DOHH2 (cell line): ENCODE measurements at regions not wholly inside any gene's neighbourhood (a gene's known extent, or its start where the extent isn't known, plus 50 kb on each side); places are given as distances from the start of the nearest gene placed in this dataset.

Experiments
- EZH2phosphoT487 ChIP-seq: fragments of 200-600 bp; sonication (generic); IDR thresholded peaks from 2 replicates; pipeline ENCODE4 v1.6.1; 2017; ENCODE audit warnings: borderline replicate concordance, mild to moderate bottlenecking, antibody characterized with exemption, low read length, moderate library complexity, mixed read lengths
- TF ChIP-seq, protein P1 (sequence below): fragments of 200-600 bp; sonication (generic); IDR thresholded peaks from one replicate; pipeline ENCODE4 v1.5.1; 2014; ENCODE audit warnings: antibody characterized with exemption, mild to moderate bottlenecking, low read depth, low read length; ENCODE audit not compliant: poor library complexity, severe bottlenecking

DNA sequence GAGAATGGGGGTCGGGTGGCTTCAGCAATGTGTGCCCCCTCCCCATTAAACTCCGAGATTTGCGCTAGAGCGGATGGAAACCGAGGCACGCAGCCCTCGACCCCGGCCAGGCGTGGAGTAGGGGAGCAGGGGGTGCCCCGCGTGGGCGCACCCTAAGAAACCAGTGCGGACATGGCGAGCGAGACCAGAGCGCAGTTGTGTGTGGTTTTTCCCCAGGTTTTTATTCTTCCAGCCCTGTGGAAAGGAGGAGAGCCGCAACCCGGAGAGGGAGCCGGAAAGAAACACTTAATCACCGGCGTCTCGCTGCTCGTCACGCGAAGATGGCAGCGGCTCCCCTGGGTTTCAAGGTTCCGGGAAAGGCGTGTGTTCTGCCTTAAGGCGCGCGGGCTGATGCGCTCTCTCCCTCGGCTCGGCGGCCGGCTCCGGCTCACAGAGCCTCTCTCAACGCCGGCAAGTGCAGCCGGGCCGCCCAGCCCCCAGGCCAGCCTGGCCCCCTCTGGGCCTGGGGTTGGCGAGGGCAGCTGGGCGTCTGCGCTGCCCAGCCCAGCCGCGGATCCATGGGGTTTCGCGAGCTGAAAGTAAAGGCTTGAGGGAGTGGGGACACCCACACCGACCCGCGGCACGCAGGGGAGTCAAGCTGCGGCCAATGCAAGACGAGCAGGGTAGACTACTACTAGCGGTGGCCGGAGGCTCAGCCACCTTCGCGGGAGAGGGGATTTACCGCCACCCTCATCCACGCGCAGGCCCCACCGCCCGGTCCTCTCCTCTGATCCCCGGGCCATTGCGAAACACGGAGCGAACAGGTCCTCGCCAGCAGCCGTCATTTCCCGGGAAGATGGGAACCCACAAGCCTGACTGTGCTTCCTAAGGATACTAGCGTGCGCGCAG lies 74.0 kb upstream of the BCOR start:
- TF ChIP-seq, protein P1, sequence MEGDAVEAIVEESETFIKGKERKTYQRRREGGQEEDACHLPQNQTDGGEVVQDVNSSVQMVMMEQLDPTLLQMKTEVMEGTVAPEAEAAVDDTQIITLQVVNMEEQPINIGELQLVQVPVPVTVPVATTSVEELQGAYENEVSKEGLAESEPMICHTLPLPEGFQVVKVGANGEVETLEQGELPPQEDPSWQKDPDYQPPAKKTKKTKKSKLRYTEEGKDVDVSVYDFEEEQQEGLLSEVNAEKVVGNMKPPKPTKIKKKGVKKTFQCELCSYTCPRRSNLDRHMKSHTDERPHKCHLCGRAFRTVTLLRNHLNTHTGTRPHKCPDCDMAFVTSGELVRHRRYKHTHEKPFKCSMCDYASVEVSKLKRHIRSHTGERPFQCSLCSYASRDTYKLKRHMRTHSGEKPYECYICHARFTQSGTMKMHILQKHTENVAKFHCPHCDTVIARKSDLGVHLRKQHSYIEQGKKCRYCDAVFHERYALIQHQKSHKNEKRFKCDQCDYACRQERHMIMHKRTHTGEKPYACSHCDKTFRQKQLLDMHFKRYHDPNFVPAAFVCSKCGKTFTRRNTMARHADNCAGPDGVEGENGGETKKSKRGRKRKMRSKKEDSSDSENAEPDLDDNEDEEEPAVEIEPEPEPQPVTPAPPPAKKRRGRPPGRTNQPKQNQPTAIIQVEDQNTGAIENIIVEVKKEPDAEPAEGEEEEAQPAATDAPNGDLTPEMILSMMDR = no peak
- no peak for TF ChIP-seq EZH2phosphoT487
